ENCODE measurements at regions not wholly inside any gene's neighbourhood (a gene's known extent, or its start where the extent isn't known, plus 50 kb on each side); places are given as distances from the start of the nearest gene placed in this dataset.

GRCh38 chr2:2641541-2642410 is 310.7 kb upstream of the MYT1L start:
- Histone ChIP-seq H2BK12ac (ENCODE audit: low read depth, low read length) (no peak overlapping the region; the same call in 1 of the 2 replicates), H3K9ac (replicated peaks in 1 of 4; ENCODE audit: extremely low read depth in 1 of 4, low read depth in 3 of 4, low read length in 3 of 4) (no peak overlapping the region; a peak in 1 of 7 replicates), H3K36me3 (ENCODE audit: control insufficient read depth in 2 of 4, insufficient read depth in 4 of 4, low read length in 3 of 4) (no peaks in the 10 kb centered on the region), H4K91ac (replicated peaks; ENCODE audit: insufficient read length, low read length) (no peak overlapping the region), H3K4me2 (ENCODE audit: insufficient read depth in 1 of 2, low read depth in 2 of 2, low read length in 2 of 2) (no peak overlapping the region), H3K27ac (ENCODE audit: low read depth, low read length) (no peak overlapping the region), H3K27me3 (replicated peaks in 1 of 4; ENCODE audit: control insufficient read depth in 3 of 4, extremely low read depth in 1 of 4, insufficient read depth in 3 of 4, low read length in 3 of 4) (no peaks in the 10 kb centered on the region), H3K4ac (replicated peaks; ENCODE audit: insufficient read length, low read depth, low read length) (peak overlapping the region; percentile 69), H2AFZ (ENCODE audit: low read length) (no peak overlapping the region), H4K8ac (ENCODE audit: extremely low read depth, insufficient read depth, low read length) (no peak overlapping the region), H2BK5ac (ENCODE audit: low read depth, low read length) (no peak overlapping the region), H3K79me1 (ENCODE audit: low read depth, low read length) (no peaks in the 10 kb centered on the region), H3K4me1 (replicated peaks in 1 of 4; ENCODE audit: control insufficient read depth in 3 of 4, insufficient read depth in 4 of 4, low read length in 3 of 4) (no peaks in the 10 kb centered on the region; a peak in 2 of 7 replicates), H3K56ac (replicated peaks; ENCODE audit: insufficient read length, low read depth, low read length) (no peak overlapping the region), H3K23ac (ENCODE audit: insufficient read length) (no peak overlapping the region), H3K4me3 (ENCODE audit: extremely low read depth in 1 of 4, insufficient read depth in 2 of 4, low read depth in 3 of 4, low read length in 4 of 4) (no peak overlapping the region), H4K20me1 (replicated peaks in 1 of 2; ENCODE audit: control insufficient read depth in 1 of 2, insufficient read depth in 2 of 2, low read length in 2 of 2) (no peaks in the 10 kb centered on the region), H2BK15ac (ENCODE audit: low read length) (no peak overlapping the region), H2AK5ac (ENCODE audit: low read depth, low read length) (no peak overlapping the region), H3K9me3 (ENCODE audit: insufficient read depth in 2 of 2, low read depth in 1 of 2, low read length in 1 of 2) (no peaks in the 10 kb centered on the region), H3K14ac (ENCODE audit: insufficient read length) (no peak overlapping the region), H2BK20ac (ENCODE audit: low read length) (no peak overlapping the region), H3K18ac (ENCODE audit: extremely low read depth, low read length) (no peak overlapping the region), H3K79me2 (ENCODE audit: control insufficient read depth in 1 of 2, insufficient read depth in 2 of 2, low read length in 2 of 2) (no peaks in the 10 kb centered on the region), H4K5ac (ENCODE audit: insufficient read length, low read depth, low read length) (no peak overlapping the region), H2BK120ac (replicated peaks; ENCODE audit: low read depth, low read length) (no peak overlapping the region), H3K23me2 (ENCODE audit: low read depth, low read length) (peaks cover 6% of the 10 kb centered on the region; the same call in 1 of the 2 replicates)
- CTCF ChIA-PET (ENCODE audit: partially characterized antibody), result interaction anchor here (1.0 to 1.8 kb wide), 3 partner anchors 12 to 56 kb away, joined by 3 to 4 read pairs (median 3); no protein-coding TSS in a partner anchor
- 90% methylated on average over 17 of the region's 17 CpGs; no CpG with 5 or more reads in 1 of the 2 experiments for WGBS, 2 experiments (ENCODE audit: extremely low coverage in 1 of 2, insufficient coverage in 1 of 2, insufficient read length in 1 of 2, insufficient replicate concordance in 2 of 2, low coverage in 1 of 2, low lambda C conversion rate in 2 of 2, missing lambda C conversion rate in 1 of 2)
- no peak for FAIRE-seq
- no peak for TF ChIP-seq SP2 (IDR thresholded peaks at IDR 0.05; ENCODE audit: low read length)
- no peak for TF ChIP-seq KDM4A (IDR thresholded peaks at IDR 0.05; ENCODE audit: low read depth, low read length, severe bottlenecking)
- TF ChIP-seq RXRA (IDR thresholded peaks at IDR 0.05; ENCODE audit: insufficient read depth, low read depth, low read length), result no peak
- TF ChIP-seq SP4 (IDR thresholded peaks at IDR 0.05; ENCODE audit: low read length), result no peak
- no peak for TF ChIP-seq USF2 (IDR thresholded peaks at IDR 0.05; ENCODE audit: low read length)
- no peak for TF ChIP-seq GABPA (IDR thresholded peaks at IDR 0.05; ENCODE audit: borderline replicate concordance, insufficient read depth, low read length)
- no peak for TF ChIP-seq EGR1 (IDR thresholded peaks at IDR 0.05; ENCODE audit: borderline replicate concordance, low read depth, low read length)
- no peak for TF ChIP-seq TBP (IDR thresholded peaks at IDR 0.05; ENCODE audit: low read depth, low read length)
- TF ChIP-seq JUND (IDR thresholded peaks at IDR 0.05; ENCODE audit: low read length), result no peak
- TF ChIP-seq MAX (IDR thresholded peaks at IDR 0.05), result no peak
- DNase-seq (ENCODE audit: low read depth in 1 of 2, low spot score in 2 of 2), result peak in 1 of 2 experiments; percentile 35
- POLR2A ChIA-PET (ENCODE audit: partially characterized antibody), result no interaction called here

Data from H1 (cell line).